B cell (primary cell): ENCODE measurements at regions not wholly inside any gene's neighbourhood (a gene's known extent, or its start where the extent isn't known, plus 50 kb on each side); places are given as distances from the start of the nearest gene placed in this dataset.

Experiments
- CTCF ChIP-seq: fragments of 200-600 bp; IDR thresholded peaks from one replicate; pipeline ENCODE4 v1.8.0; 2022; ENCODE audit warnings: antibody characterized with exemption, mild to moderate bottlenecking
- EZH2 ChIP-seq: IDR thresholded peaks from 2 replicates; pipeline ENCODE4 v1.6.1; 2012; ENCODE audit warnings: borderline replicate concordance, low read depth, mild to moderate bottlenecking, moderate library complexity, low read length; ENCODE audit not compliant: insufficient read depth, poor library complexity, severe bottlenecking

- TF ChIP-seq CTCF (no peak), EZH2 (no peak)
Measured at GRCh38 chr22:22064580-22064979, 82.0 kb upstream of the TOP3B start.
